COLO668 (cell line): ENCODE measurements at regions not wholly inside any gene's neighbourhood (a gene's known extent, or its start where the extent isn't known, plus 50 kb on each side); places are given as distances from the start of the nearest gene placed in this dataset.

ENCODE experiments used
- DNase-seq: peaks from one replicate; lab custom pipeline; 2025; ENCODE audit not compliant: unreplicated experiment; lab: John Stamatoyannopoulos, UW

GRCh38 chr6:44603044-44603686, 215.7 kb downstream of the CDC5L start:
- no peak for DNase-seq

GRCh38 chr6:44606504-44606903, 219.0 kb downstream of the CDC5L start:
- peak; percentile 5 for DNase-seq

GRCh38 chr6:44606976-44607375, 219.5 kb downstream of the CDC5L start:
- no peak for DNase-seq

- no peak for DNase-seq
These were observed 220.7 kb downstream of the CDC5L start for GRCh38 chr6:44608175-44608574.

- no peak for DNase-seq
These were observed 221.6 kb downstream of the CDC5L start for GRCh38 chr6:44609051-44609612.

GRCh38 chr6:44614396-44614795, 226.9 kb downstream of the CDC5L start:
- DNase-seq = no peak

GRCh38 chr6:44615621-44616020, 228.1 kb downstream of the CDC5L start:
- no peak for DNase-seq

- no peak for DNase-seq
These were observed 229.9 kb downstream of the CDC5L start for GRCh38 chr6:44617416-44617815.

GRCh38 chr6:44618371-44618770, 230.9 kb downstream of the CDC5L start:
- no peak for DNase-seq

- no peak for DNase-seq
These were observed 233.4 kb downstream of the CDC5L start for GRCh38 chr6:44620922-44621321.

GRCh38 chr6:44621846-44622245, 234.3 kb downstream of the CDC5L start:
- no peak for DNase-seq

GRCh38 chr6:44622555-44622954, 235.0 kb downstream of the CDC5L start:
- no peak for DNase-seq

GRCh38 chr6:44622956-44623355, 235.4 kb downstream of the CDC5L start:
- no peak for DNase-seq

GRCh38 chr6:44624226-44624625, 236.7 kb downstream of the CDC5L start:
- DNase-seq = no peak

- no peak for DNase-seq
These were observed 237.5 kb downstream of the CDC5L start for GRCh38 chr6:44624936-44625573.

GRCh38 chr6:44625996-44626395, 238.5 kb downstream of the CDC5L start:
- no peak for DNase-seq

GRCh38 chr6:44626616-44627015, 239.1 kb downstream of the CDC5L start:
- no peak for DNase-seq

GRCh38 chr6:44627091-44627882, 239.8 kb downstream of the CDC5L start:
- no peak for DNase-seq

- DNase-seq = no peak
These were observed 240.4 kb downstream of the CDC5L start for GRCh38 chr6:44627883-44628271.

- DNase-seq = no peak
These were observed 240.8 kb downstream of the CDC5L start for GRCh38 chr6:44628347-44628746.

- no peak for DNase-seq
These were observed 242.1 kb downstream of the CDC5L start for GRCh38 chr6:44629636-44630035.
